Embryonic facial prominence (tissue), 1 donor: ENCODE measurements at regions not wholly inside any gene's neighbourhood (a gene's known extent, or its start where the extent isn't known, plus 50 kb on each side); places are given as distances from the start of the nearest gene placed in this dataset.
"Not testable (repeated sequence)": the region's sequence is repeated elsewhere in the genome, so short reads cannot be mapped to it uniquely, and the experiment has no call there.

Source experiments
- DNase-seq: peaks from one replicate; pipeline ENCODE4 v3.0.0-alpha.2; 2016; ENCODE audit errors: extremely low spot score

DNA sequence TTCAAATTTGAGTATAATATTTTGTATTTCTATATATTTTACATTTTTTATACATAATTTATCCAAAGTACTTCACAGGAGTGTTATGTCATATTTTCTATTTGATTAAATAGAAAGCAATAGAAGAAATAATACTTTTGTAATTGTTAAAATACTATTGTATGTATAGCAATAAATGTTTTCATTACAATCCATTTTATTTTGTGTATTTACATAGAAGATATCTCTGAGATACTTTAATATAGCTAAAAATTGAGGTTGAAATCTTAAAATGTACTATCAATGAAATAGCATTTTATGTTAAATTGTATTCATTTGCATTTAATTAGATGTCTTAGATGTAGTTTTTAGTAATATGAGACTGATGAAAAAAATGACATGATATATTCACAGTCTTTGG, 1109.6 kb upstream of the MIR17HG start:
- DNase-seq, result no peak

DNA sequence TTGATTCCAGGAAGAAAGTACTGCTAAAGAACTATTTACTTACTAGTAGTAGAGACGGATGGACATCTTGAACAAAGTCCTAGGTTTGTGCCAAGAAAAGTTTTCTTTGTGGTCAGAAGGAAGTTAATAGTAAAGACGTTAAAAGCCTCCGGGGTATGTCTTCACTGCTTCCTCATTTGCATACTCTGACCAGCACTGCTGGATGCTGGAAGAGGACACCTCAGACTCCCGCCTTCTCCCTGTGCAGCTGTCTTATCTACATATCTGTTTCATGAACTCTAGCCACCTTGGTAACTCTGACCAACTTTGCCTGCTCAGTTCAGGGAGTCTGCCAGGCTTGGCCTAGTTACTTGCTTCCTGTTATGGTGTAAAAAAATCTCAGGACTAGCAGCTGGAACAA, 1109.1 kb upstream of the MIR17HG start:
- DNase-seq, result no peak

GRCh38 chr13:90239130-90239529, 1108.4 kb upstream of the MIR17HG start:
- no peak for DNase-seq

- DNase-seq, result no peak
These were observed 1101.5 kb upstream of the MIR17HG start for GRCh38 chr13:90246005-90246404.

GRCh38 chr13:90246687-90247345, 1100.7 kb upstream of the MIR17HG start:
- DNase-seq, result no peak

GRCh38 chr13:90253806-90254205, 1093.7 kb upstream of the MIR17HG start:
- no peak for DNase-seq

DNA sequence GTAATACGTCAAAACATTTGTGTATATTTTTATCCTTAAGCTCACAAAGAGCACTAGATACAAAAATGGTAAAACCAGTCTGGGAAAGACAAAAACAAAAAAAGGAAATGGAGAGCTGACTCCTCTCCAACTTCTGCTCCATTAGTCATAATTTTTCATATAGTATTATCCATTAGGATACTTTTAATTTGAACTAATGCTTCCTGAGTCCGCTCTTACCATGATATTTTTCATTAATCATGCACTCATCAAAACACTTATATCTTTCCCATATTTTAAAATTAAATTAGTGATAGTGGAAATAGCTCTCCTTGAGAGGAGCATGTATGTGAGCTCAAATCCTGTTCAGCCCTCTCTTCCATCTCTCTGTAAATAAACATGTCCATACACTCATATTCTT, 1093.0 kb upstream of the MIR17HG start:
- DNase-seq, result no peak

GRCh38 chr13:90256746-90257145, 1090.7 kb upstream of the MIR17HG start:
- no peak for DNase-seq

DNA sequence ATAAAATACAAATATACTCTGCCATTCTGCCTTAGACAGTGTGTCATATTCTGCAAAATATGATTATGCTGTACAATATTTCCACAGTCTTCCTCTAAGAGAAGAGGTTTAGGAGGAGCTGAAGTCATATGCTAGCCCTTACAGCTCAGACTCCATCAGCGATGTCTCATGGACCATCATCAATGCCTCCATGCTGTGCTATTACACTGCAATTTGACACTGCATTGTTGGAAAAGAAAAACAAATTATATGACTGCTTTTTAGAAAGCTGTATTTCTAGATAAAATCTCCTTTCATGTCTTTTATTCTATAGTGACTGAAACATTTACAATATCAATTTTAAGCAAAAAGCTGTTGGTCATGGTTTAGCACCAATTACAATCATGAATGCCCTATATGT, 1089.4 kb upstream of the MIR17HG start:
- DNase-seq, result no peak

GRCh38 chr13:90261343-90261742, 1086.1 kb upstream of the MIR17HG start:
- no peak for DNase-seq

DNA sequence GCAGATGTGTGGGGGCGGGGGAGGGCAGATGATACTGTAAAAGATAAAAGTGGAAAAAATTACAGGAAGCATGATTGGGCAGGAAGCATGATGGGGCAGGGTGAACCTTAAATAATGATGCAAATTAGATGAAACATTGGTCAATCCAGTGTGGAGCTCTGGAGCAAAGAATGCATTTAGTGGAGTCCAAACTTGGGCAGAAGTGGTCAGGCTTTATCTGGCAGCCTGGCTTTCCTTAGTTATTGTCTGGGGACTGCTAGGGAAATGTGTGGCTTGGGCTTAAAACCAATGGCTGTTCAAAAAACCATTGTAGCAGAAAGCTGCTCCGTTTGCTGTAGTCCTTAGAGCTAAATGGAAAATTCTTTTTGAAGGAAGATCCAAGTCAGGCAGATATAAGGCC, 1077.3 kb upstream of the MIR17HG start:
- DNase-seq, result no peak

GRCh38 chr13:90272356-90272755, 1075.1 kb upstream of the MIR17HG start:
- DNase-seq, result no peak

GRCh38 chr13:90276216-90276615, 1071.3 kb upstream of the MIR17HG start:
- DNase-seq, result no peak

DNA sequence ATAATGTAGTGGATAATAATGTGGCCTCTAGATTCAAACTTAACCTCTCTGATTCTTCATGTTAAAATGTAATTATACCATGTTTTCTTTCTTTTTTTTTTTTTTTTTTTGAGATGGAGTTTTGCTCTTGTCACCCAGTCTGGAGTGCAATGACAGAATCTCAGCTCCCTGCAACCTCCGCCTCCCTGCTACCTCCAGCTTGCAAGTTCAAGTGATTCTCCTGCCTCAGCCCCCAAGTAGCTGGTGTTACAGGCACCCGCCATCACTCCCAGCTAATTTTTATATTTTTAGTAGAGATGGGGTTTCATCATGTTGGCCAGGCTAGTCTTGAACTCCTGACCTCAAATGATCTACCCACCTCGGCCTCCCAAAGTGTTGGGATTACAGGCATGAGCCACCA, 1069.3 kb upstream of the MIR17HG start:
- DNase-seq, result not testable (repeated sequence)

DNA sequence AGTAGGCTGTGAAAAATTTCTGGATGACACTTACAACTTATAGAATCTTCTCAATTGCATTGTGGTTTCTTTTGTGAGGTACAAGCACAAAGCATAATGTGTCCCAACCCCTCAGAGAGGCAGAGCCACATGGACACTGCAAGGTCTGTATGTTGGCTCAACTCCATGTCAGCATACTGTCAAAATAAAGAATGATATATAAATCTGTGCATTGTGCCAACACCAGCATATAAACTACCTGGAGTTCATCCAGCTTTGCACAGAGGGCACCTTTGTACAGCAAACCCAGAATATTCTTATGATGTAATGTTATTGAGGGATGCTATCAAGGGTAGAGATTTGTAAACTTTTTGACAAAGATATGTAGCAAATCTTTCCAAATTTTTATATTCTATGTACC, 1065.8 kb upstream of the MIR17HG start:
- DNase-seq, result no peak

DNA sequence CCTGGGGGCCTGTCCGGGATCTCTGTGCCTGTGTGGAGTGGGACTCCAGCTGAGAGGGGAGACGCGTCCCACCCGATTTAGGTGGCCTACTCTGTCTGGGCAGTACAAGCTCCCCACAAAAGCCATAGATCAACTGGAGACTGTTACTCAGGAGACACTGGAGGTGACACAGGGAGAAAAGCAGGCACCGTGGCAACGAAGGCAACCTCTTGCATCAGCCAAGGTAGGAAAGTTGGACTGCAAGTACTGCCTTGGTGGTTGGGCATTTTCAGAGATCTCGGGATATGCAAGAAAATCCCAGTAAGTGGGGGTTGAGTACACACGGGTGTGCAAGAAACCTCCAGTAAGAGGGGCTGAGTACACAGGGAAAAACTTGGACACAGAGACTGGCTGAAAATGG, 1060.0 kb upstream of the MIR17HG start:
- DNase-seq, result no peak

GRCh38 chr13:90293793-90294361, 1053.6 kb upstream of the MIR17HG start:
- no peak for DNase-seq

- DNase-seq, result no peak
These were observed 1048.2 kb upstream of the MIR17HG start for GRCh38 chr13:90299238-90299637.

DNA sequence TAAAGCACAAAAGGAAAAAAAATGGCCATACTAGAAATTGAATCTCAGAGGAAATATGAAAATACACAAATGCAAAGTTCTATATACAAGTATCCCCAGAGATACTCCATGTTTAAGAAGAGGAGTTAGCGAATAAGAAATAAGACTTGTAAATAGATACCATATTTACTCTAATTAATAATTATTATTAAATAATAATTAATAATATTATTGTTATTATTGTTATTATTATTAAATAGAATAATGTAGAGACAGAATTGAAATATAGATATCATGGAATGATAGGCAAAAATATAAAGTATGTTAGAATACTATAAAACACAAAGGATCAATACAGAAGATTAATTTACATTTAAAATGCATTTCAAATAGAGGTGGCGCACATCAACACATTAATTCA, 1047.5 kb upstream of the MIR17HG start:
- DNase-seq, result no peak

DNA sequence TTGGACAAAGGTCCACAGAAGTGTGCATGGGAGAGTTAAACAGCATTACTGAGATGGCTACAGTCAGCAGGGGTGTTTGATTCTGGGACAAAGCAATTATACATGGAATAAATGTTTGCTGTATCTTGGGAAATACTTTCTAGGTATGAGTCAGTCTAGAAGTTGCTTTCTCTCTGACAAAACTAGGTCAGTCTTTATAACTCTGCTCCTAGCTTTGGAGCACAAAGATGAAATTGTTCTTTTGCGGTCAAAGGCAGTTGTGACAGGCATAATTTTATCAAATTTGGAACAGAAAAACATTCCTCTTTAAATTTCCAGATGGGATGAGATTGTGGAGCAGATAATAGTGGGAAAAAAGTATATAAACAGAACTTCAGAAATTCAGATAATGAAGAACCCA, 1045.4 kb upstream of the MIR17HG start:
- no peak for DNase-seq

GRCh38 chr13:90305796-90306195, 1041.7 kb upstream of the MIR17HG start:
- DNase-seq, result no peak

DNA sequence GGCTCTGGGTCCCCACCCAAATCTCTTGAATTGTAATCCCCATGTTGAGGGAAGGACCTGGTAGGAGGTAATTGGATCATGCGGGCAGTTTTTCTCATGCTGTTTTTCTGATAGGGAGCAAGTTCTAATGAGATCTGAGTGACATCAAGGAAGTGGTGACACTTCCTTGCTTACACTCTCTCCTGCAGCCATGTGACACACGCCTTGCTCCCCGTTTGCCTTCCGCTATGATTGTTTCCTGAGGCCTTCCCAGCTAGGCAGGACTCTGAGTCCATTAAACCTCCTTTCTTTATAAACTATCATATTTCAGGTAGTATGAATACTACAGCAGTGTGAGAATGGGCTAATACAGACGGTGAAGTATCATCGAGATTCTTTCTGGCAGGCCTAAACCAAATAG, 1040.4 kb upstream of the MIR17HG start:
- no peak for DNase-seq

- DNase-seq, result no peak
These were observed 1039.2 kb upstream of the MIR17HG start for GRCh38 chr13:90308249-90308648.

DNA sequence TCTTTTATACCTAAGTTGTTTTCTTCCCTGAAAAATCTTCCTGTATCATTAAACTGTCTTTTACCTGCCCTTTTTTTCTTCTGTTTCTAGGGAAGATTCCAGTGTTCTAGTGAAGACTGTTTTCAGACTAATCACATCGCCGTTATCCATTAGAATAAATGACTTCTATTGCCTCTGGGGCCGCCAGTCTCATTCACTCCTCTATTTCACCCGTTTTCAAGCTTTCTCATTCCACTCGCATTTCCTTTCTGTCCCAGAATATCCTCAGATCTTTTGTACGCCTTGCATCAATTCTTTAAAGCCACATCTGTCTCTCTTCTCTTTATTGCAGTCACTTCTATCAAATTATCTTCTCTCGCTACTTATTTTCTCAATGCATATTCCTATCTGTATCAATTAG, 1035.6 kb upstream of the MIR17HG start:
- DNase-seq, result no peak
